WTC11 (cell line): ENCODE measurements at regions not wholly inside any gene's neighbourhood (a gene's known extent, or its start where the extent isn't known, plus 50 kb on each side); places are given as distances from the start of the nearest gene placed in this dataset.

Experiments
- ATAC-seq: fragments of 200-7000 bp; cut with Tn5 transposase; 2 replicates; pipeline ENCODE4 v1.10.0; 2021; ENCODE audit warnings: mild to moderate bottlenecking, moderate library complexity
- CTCF ChIA-PET: fragments of 300-600 bp; sonication (Branson Sonifier 250); formaldehyde crosslinking; loops from one replicate; lab custom pipeline; 2021; ENCODE audit warnings: antibody characterized with exemption; lab: Charles Lee
- POLR2A ChIA-PET: fragments of 350-600 bp; sonication (Branson Sonifier 250); formaldehyde crosslinking; loops from one replicate; lab custom pipeline; 2021; ENCODE audit warnings: antibody characterized with exemption; lab: Charles Lee
- DNase-seq: peaks from one replicate; pipeline ENCODE4 v3.0.0; 2021; ENCODE audit warnings: low spot score
- H3K27ac Mint-ChIP-seq: 2 replicates; pipeline ENCODE4 v1.8.0; 2021; ENCODE audit warnings: mixed read lengths
- H3K27me3 Mint-ChIP-seq: 2 replicates; pipeline ENCODE4 v1.8.0; 2021; ENCODE audit warnings: low read depth, mild to moderate bottlenecking, moderate library complexity, mixed read lengths
- H3K36me3 Mint-ChIP-seq: 2 replicates; pipeline ENCODE4 v1.8.0; 2021; ENCODE audit warnings: mixed read lengths
- H3K4me1 Mint-ChIP-seq: 2 replicates; pipeline ENCODE4 v1.8.0; 2022; ENCODE audit warnings: mixed read lengths
- H3K4me3 Mint-ChIP-seq: 2 replicates; pipeline ENCODE4 v1.8.0; 2021; ENCODE audit warnings: mild to moderate bottlenecking, moderate library complexity, mixed read lengths
- H3K9me3 Mint-ChIP-seq: 2 replicates; pipeline ENCODE4 v1.8.0; 2021; ENCODE audit warnings: mixed read lengths
- FOXJ3 ChIP-seq: sonication (generic); formaldehyde crosslinking; IDR thresholded peaks from 2 replicates; pipeline ENCODE4 v1.9.0; 2021; ENCODE audit warnings: missing genetic modification reagents, mild to moderate bottlenecking, borderline replicate concordance
- NFATC4 ChIP-seq: fragments of 250-450 bp; sonication (Bioruptor Pico); IDR thresholded peaks from 2 replicates; pipeline ENCODE4 v1.9.0; 2021; ENCODE audit warnings: mild to moderate bottlenecking
- NFE2L1 ChIP-seq: sonication (generic); formaldehyde crosslinking; IDR thresholded peaks from 2 replicates; pipeline ENCODE4 v1.8.1; 2023; ENCODE audit warnings: missing genetic modification reagents
- NR2C2 ChIP-seq: sonication (generic); formaldehyde crosslinking; IDR thresholded peaks from 2 replicates; pipeline ENCODE4 v1.8.0; 2022; ENCODE audit warnings: mild to moderate bottlenecking, missing genetic modification reagents
- OVOL2 ChIP-seq: fragments of 250-450 bp; sonication (Bioruptor Pico); IDR thresholded peaks from 2 replicates; pipeline ENCODE4 v1.9.0; 2021; ENCODE audit warnings: mild to moderate bottlenecking, borderline replicate concordance
- RORB ChIP-seq: fragments of 250-450 bp; sonication (Bioruptor Pico); IDR thresholded peaks from 2 replicates; pipeline ENCODE4 v1.9.0; 2021; ENCODE audit warnings: mild to moderate bottlenecking
- SP1 ChIP-seq: sonication (generic); formaldehyde crosslinking; conservative IDR thresholded peaks from 2 replicates; pipeline ENCODE4 v1.8.1; 2022; ENCODE audit warnings: missing genetic modification reagents
- TEAD4 ChIP-seq: sonication (generic); formaldehyde crosslinking; IDR thresholded peaks from 2 replicates; pipeline ENCODE4 v1.8.0; 2022; ENCODE audit warnings: mild to moderate bottlenecking, missing genetic modification reagents
- ZNF317 ChIP-seq: sonication (generic); formaldehyde crosslinking; IDR thresholded peaks from 2 replicates; pipeline ENCODE4 v1.8.1; 2023; ENCODE audit warnings: low read depth, mild to moderate bottlenecking, moderate library complexity, missing genetic modification reagents, borderline replicate concordance
- TF ChIP-seq, protein P1 (sequence below): sonication (generic); formaldehyde crosslinking; IDR thresholded peaks from 2 replicates; pipeline ENCODE4 v1.8.0; 2022; ENCODE audit warnings: missing genetic modification reagents
- TF ChIP-seq, protein P2 (sequence below): sonication (generic); formaldehyde crosslinking; IDR thresholded peaks from 2 replicates; pipeline ENCODE4 v1.8.1; 2022; ENCODE audit warnings: missing genetic modification reagents, borderline replicate concordance
- TF ChIP-seq, protein P3 (sequence below): sonication (generic); formaldehyde crosslinking; IDR thresholded peaks from 2 replicates; pipeline ENCODE4 v1.8.1; 2023; ENCODE audit warnings: mild to moderate bottlenecking, moderate library complexity, missing genetic modification reagents
- TF ChIP-seq, protein P4 (sequence below): fragments of 250-450 bp; sonication (Bioruptor Pico); conservative IDR thresholded peaks from 2 replicates; pipeline ENCODE4 v1.9.0; 2021; ENCODE audit warnings: mild to moderate bottlenecking
- TF ChIP-seq, protein P5 (sequence below): sonication (generic); formaldehyde crosslinking; IDR thresholded peaks from 2 replicates; pipeline ENCODE4 v1.8.1; 2023; ENCODE audit warnings: mild to moderate bottlenecking, missing genetic modification reagents, moderate library complexity
- TF ChIP-seq, protein P6 (sequence below): sonication (generic); formaldehyde crosslinking; IDR thresholded peaks from 2 replicates; pipeline ENCODE4 v1.8.0; 2022; ENCODE audit warnings: mild to moderate bottlenecking, missing genetic modification reagents
- TF ChIP-seq, protein P7 (sequence below): sonication (generic); formaldehyde crosslinking; IDR thresholded peaks from 2 replicates; pipeline ENCODE4 v1.8.0; 2022; ENCODE audit warnings: mild to moderate bottlenecking, missing genetic modification reagents
- TF ChIP-seq, protein P8 (sequence below): sonication (generic); formaldehyde crosslinking; IDR thresholded peaks from 2 replicates; pipeline ENCODE4 v1.8.0; 2023; ENCODE audit warnings: missing genetic modification reagents
- TF ChIP-seq, protein P9 (sequence below): sonication (generic); formaldehyde crosslinking; IDR thresholded peaks from 2 replicates; pipeline ENCODE4 v1.8.1; 2023; ENCODE audit warnings: mild to moderate bottlenecking, missing genetic modification reagents, borderline replicate concordance

DNA sequence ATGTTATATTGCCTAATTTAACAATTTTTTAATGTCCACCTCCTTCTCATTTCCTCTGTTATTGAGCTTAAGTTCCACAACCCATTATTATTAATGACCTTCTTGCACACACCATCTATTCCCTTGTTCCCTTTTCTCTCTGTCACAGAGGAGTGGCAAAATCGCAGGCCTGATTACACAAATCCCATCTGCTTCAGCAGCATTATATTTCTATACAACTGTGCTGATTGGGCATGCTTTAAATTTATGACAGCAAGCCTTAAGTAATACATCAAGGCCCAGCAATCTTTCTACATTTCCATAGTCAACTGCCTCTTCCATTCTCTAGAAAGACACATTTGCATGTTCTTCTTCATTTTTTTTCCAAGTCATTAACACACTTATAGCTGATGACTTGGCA is 423.8 kb downstream of the PRDM5 start (continued):
- TF ChIP-seq, protein P1, sequence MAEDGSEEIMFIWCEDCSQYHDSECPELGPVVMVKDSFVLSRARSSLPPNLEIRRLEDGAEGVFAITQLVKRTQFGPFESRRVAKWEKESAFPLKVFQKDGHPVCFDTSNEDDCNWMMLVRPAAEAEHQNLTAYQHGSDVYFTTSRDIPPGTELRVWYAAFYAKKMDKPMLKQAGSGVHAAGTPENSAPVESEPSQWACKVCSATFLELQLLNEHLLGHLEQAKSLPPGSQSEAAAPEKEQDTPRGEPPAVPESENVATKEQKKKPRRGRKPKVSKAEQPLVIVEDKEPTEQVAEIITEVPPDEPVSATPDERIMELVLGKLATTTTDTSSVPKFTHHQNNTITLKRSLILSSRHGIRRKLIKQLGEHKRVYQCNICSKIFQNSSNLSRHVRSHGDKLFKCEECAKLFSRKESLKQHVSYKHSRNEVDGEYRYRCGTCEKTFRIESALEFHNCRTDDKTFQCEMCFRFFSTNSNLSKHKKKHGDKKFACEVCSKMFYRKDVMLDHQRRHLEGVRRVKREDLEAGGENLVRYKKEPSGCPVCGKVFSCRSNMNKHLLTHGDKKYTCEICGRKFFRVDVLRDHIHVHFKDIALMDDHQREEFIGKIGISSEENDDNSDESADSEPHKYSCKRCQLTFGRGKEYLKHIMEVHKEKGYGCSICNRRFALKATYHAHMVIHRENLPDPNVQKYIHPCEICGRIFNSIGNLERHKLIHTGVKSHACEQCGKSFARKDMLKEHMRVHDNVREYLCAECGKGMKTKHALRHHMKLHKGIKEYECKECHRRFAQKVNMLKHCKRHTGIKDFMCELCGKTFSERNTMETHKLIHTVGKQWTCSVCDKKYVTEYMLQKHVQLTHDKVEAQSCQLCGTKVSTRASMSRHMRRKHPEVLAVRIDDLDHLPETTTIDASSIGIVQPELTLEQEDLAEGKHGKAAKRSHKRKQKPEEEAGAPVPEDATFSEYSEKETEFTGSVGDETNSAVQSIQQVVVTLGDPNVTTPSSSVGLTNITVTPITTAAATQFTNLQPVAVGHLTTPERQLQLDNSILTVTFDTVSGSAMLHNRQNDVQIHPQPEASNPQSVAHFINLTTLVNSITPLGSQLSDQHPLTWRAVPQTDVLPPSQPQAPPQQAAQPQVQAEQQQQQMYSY (CRISPR knock-in tag), result no peak
- TF ChIP-seq NFE2L1 (CRISPR knock-in tag) (no peak), ZNF317 (no peak), OVOL2 (CRISPR knock-in tag) (no peak), SP1 (CRISPR knock-in tag) (no peak), NFATC4 (CRISPR knock-in tag) (no peak), FOXJ3 (CRISPR knock-in tag) (no peak)
- TF ChIP-seq, protein P2, sequence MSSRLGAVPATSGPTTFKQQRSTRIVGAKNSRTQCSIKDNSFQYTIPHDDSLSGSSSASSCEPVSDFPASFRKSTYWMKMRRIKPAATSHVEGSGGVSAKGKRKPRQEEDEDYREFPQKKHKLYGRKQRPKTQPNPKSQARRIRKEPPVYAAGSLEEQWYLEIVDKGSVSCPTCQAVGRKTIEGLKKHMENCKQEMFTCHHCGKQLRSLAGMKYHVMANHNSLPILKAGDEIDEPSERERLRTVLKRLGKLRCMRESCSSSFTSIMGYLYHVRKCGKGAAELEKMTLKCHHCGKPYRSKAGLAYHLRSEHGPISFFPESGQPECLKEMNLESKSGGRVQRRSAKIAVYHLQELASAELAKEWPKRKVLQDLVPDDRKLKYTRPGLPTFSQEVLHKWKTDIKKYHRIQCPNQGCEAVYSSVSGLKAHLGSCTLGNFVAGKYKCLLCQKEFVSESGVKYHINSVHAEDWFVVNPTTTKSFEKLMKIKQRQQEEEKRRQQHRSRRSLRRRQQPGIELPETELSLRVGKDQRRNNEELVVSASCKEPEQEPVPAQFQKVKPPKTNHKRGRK (CRISPR knock-in tag), result no peak
- TF ChIP-seq, protein P3, sequence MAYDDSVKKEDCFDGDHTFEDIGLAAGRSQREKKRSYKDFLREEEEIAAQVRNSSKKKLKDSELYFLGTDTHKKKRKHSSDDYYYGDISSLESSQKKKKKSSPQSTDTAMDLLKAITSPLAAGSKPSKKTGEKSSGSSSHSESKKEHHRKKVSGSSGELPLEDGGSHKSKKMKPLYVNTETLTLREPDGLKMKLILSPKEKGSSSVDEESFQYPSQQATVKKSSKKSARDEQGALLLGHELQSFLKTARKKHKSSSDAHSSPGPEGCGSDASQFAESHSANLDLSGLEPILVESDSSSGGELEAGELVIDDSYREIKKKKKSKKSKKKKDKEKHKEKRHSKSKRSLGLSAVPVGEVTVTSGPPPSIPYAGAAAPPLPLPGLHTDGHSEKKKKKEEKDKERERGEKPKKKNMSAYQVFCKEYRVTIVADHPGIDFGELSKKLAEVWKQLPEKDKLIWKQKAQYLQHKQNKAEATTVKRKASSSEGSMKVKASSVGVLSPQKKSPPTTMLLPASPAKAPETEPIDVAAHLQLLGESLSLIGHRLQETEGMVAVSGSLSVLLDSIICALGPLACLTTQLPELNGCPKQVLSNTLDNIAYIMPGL, result no peak
- TF ChIP-seq, protein P4, sequence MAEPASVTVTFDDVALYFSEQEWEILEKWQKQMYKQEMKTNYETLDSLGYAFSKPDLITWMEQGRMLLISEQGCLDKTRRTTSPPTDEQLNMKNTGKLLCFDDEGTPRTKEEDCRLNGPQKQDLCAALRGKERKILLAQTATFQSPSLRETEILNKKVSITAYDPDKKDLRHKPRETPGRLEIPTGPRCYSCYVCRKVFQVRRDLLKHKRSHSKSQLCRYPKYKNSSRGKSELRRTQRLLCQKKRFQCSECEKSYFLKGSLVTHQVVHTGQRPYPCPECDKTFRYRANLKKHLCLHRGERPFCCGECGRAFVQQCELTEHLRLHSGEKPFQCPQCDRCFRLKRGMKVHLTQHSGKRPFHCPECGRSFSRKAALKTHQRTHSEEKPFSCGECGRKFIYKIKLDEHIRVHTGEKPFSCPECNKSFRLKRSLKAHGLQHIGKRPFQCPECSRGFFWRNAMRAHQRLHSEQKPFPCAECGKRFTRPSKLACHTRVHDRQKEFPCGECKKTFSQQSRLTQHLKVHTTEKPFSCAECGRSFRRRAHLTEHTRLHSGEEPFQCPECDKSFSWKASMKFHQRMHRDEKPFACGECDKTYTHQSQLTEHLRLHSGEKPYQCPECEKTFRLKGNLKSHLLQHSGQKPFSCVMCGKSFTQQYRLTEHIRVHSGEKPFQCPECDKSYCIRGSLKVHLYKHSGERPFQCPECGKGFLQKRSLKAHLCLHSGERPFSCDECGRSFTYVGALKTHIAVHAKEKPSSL (CRISPR knock-in tag), result no peak
- TF ChIP-seq, protein P5, sequence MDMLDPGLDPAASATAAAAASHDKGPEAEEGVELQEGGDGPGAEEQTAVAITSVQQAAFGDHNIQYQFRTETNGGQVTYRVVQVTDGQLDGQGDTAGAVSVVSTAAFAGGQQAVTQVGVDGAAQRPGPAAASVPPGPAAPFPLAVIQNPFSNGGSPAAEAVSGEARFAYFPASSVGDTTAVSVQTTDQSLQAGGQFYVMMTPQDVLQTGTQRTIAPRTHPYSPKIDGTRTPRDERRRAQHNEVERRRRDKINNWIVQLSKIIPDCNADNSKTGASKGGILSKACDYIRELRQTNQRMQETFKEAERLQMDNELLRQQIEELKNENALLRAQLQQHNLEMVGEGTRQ (CRISPR knock-in tag), result no peak

DNA sequence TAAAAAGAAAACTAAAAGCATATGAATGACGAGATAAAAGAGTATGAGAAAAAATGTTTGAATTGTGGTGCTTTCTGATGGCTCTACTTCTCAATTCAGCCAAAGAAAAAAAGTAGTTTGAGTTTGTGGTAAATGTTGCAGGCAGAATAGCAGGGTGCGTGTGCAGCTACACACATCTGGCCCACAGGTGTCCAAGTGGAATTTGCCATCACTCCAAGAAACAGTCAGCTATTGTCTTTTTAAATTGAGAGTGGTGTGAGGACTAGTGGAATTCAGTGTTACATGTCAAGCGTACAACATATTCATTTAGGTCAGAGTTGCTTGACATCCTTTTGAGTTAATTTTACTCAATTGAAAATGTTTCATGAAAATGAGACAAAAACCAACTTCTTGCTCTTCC is 424.8 kb upstream of the MAD2L1 start:
- no peak for DNase-seq
- H3K4me3 Mint-ChIP-seq, result no peak overlapping the region
- no peaks in the 10 kb centered on the region for H3K4me1 Mint-ChIP-seq
- no peaks in the 10 kb centered on the region for H3K27me3 Mint-ChIP-seq
- H3K9me3 Mint-ChIP-seq, result peaks cover 10% of the 10 kb centered on the region
- H3K27ac Mint-ChIP-seq, result no peak overlapping the region
- CTCF ChIA-PET, result no interaction called here
- POLR2A ChIA-PET, result no interaction called here
- H3K36me3 Mint-ChIP-seq, result no peaks in the 10 kb centered on the region
- no peak for ATAC-seq
- TF ChIP-seq, protein P2 (CRISPR knock-in tag), result no peak
- TF ChIP-seq TEAD4 (CRISPR knock-in tag) (no peak), NR2C2 (CRISPR knock-in tag) (no peak), RORB (CRISPR knock-in tag) (no peak)
- TF ChIP-seq, protein P6, sequence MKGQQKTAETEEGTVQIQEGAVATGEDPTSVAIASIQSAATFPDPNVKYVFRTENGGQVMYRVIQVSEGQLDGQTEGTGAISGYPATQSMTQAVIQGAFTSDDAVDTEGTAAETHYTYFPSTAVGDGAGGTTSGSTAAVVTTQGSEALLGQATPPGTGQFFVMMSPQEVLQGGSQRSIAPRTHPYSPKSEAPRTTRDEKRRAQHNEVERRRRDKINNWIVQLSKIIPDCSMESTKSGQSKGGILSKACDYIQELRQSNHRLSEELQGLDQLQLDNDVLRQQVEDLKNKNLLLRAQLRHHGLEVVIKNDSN (CRISPR knock-in tag), result no peak
- TF ChIP-seq, protein P7, sequence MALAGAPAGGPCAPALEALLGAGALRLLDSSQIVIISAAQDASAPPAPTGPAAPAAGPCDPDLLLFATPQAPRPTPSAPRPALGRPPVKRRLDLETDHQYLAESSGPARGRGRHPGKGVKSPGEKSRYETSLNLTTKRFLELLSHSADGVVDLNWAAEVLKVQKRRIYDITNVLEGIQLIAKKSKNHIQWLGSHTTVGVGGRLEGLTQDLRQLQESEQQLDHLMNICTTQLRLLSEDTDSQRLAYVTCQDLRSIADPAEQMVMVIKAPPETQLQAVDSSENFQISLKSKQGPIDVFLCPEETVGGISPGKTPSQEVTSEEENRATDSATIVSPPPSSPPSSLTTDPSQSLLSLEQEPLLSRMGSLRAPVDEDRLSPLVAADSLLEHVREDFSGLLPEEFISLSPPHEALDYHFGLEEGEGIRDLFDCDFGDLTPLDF (CRISPR knock-in tag), result no peak
- TF ChIP-seq, protein P8, sequence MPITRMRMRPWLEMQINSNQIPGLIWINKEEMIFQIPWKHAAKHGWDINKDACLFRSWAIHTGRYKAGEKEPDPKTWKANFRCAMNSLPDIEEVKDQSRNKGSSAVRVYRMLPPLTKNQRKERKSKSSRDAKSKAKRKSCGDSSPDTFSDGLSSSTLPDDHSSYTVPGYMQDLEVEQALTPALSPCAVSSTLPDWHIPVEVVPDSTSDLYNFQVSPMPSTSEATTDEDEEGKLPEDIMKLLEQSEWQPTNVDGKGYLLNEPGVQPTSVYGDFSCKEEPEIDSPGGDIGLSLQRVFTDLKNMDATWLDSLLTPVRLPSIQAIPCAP (CRISPR knock-in tag), result no peak
- TF ChIP-seq, protein P9, sequence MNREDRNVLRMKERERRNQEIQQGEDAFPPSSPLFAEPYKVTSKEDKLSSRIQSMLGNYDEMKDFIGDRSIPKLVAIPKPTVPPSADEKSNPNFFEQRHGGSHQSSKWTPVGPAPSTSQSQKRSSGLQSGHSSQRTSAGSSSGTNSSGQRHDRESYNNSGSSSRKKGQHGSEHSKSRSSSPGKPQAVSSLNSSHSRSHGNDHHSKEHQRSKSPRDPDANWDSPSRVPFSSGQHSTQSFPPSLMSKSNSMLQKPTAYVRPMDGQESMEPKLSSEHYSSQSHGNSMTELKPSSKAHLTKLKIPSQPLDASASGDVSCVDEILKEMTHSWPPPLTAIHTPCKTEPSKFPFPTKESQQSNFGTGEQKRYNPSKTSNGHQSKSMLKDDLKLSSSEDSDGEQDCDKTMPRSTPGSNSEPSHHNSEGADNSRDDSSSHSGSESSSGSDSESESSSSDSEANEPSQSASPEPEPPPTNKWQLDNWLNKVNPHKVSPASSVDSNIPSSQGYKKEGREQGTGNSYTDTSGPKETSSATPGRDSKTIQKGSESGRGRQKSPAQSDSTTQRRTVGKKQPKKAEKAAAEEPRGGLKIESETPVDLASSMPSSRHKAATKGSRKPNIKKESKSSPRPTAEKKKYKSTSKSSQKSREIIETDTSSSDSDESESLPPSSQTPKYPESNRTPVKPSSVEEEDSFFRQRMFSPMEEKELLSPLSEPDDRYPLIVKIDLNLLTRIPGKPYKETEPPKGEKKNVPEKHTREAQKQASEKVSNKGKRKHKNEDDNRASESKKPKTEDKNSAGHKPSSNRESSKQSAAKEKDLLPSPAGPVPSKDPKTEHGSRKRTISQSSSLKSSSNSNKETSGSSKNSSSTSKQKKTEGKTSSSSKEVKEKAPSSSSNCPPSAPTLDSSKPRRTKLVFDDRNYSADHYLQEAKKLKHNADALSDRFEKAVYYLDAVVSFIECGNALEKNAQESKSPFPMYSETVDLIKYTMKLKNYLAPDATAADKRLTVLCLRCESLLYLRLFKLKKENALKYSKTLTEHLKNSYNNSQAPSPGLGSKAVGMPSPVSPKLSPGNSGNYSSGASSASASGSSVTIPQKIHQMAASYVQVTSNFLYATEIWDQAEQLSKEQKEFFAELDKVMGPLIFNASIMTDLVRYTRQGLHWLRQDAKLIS (CRISPR knock-in tag), result no peak
